HEK293 (cell line): ENCODE measurements at regions not wholly inside any gene's neighbourhood (a gene's known extent, or its start where the extent isn't known, plus 50 kb on each side); places are given as distances from the start of the nearest gene placed in this dataset.

ENCODE experiments used
- CTCF ChIP-seq: fragments of 450-650 bp; formaldehyde crosslinking; IDR thresholded peaks from 2 replicates; pipeline ENCODE4 v1.5.1; 2016; ENCODE audit warnings: missing biosample characterization, missing genetic modification characterization
- HIC1 ChIP-seq: fragments of 450-650 bp; formaldehyde crosslinking; IDR thresholded peaks from 2 replicates; pipeline ENCODE4 v1.5.1; 2016; ENCODE audit warnings: missing biosample characterization, missing genetic modification characterization
- REST ChIP-seq: fragments of 450-650 bp; formaldehyde crosslinking; IDR thresholded peaks from 2 replicates; pipeline ENCODE4 v1.5.1; 2016; ENCODE audit warnings: missing biosample characterization, missing genetic modification characterization
- ZBTB26 ChIP-seq: fragments of 450-650 bp; formaldehyde crosslinking; optimal IDR thresholded peaks from 2 replicates; pipeline ENCODE3; 2016; ENCODE audit warnings: missing biosample characterization, mild to moderate bottlenecking, missing genetic modification characterization
- ZNF121 ChIP-seq: fragments of 450-650 bp; formaldehyde crosslinking; IDR thresholded peaks from 2 replicates; pipeline ENCODE4 v1.5.1; 2016; ENCODE audit warnings: missing biosample characterization, missing genetic modification characterization
- ZNF138 ChIP-seq: fragments of 450-650 bp; formaldehyde crosslinking; IDR thresholded peaks from 2 replicates; pipeline ENCODE4 v1.5.1; 2016; ENCODE audit warnings: missing biosample characterization, missing genetic modification characterization, borderline replicate concordance
- ZNF274 ChIP-seq, 2 experiments: fragments of 200-500 bp in 1 of 2; fragments of 450-650 bp in 1 of 2; sonication (Bioruptor generic) in 1 of 2; formaldehyde crosslinking in 1 of 2; IDR thresholded peaks; 2 replicates each; pipeline versions ENCODE4 v1.5.1 to v1.6.1; 2014 to 2016; ENCODE audit warnings: borderline replicate concordance in 1 of 2, inconsistent platforms in 1 of 2, low read length in 1 of 2, missing biosample characterization in 1 of 2, missing genetic modification characterization in 1 of 2
- ZNF292 ChIP-seq: fragments of 450-650 bp; formaldehyde crosslinking; IDR thresholded peaks from 2 replicates; pipeline ENCODE4 v1.5.1; 2016; ENCODE audit warnings: low read depth, missing biosample characterization, missing genetic modification characterization, borderline replicate concordance
- ZNF629 ChIP-seq: fragments of 450-650 bp; formaldehyde crosslinking; IDR thresholded peaks from 2 replicates; pipeline ENCODE4 v1.5.1; 2017; ENCODE audit warnings: missing biosample characterization, missing genetic modification characterization
- ZNF654 ChIP-seq: fragments of 450-650 bp; formaldehyde crosslinking; IDR thresholded peaks from 2 replicates; pipeline ENCODE4 v1.5.1; 2016; ENCODE audit warnings: low read depth, missing biosample characterization, missing genetic modification characterization
- ZNF76 ChIP-seq: fragments of 450-650 bp; formaldehyde crosslinking; IDR thresholded peaks from 2 replicates; pipeline ENCODE4; 2016; ENCODE audit warnings: low read depth, missing biosample characterization, missing genetic modification characterization, borderline replicate concordance

- TF ChIP-seq ZNF138 (no peak), ZNF629 (tag by site-specific recombination) (no peak), CTCF (tag by site-specific recombination) (no peak), HIC1 (no peak), ZNF76 (no peak), ZBTB26 (tag by site-specific recombination) (no peak), REST (no peak), ZNF121 (tag by site-specific recombination) (no peak), ZNF654 (no peak), ZNF274 (IDR thresholded peaks at IDR 0.05; ENCODE audit: low read length) (no peak), ZNF274 (tag by site-specific recombination; IDR thresholded peaks at IDR 0.05; ENCODE audit: borderline replicate concordance) (no peak), ZNF292 (tag by site-specific recombination) (no peak)
These were observed 51.8 kb upstream of the APC start for GRCh38 chr5:112685931-112686330.
